ENCODE measurements at regions not wholly inside any gene's neighbourhood (a gene's known extent, or its start where the extent isn't known, plus 50 kb on each side); places are given as distances from the start of the nearest gene placed in this dataset.

DNA sequence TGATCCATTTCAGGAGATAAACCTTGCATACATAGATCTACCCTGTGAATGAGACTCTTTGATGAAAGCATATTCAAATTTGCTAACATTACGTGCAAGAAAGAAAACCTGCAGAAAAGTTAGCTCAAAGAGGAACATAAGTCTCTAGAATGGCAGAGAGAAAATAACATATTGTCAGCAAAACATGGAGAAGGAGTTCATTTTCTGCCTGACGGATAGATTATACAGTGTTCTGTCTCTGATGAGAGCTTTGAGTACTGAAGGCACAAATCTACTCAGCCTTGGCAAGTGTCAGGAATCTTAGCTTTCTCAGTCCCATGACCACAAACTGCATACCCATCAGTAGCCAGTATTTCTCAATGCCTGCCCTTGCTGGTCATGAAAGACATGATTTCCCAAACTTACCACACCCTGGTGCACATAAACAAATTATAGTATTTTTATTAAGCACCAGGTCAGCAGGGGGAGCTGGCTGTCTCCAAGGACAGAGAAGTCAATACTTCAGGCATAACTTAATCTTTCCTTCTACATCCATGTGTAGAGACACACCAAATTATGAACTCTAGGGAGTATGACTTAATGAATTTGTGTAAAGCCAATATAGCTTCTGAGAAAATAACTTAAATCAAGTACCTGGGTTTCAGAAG is 401.2 kb upstream of the SOX11 start:
- TF ChIP-seq YY1 (tag by site-specific recombination; IDR thresholded peaks at IDR 0.05) = no peak
- TF ChIP-seq ZNF274 (IDR thresholded peaks at IDR 0.05; ENCODE audit: low read length) = no peak
- no peak for TF ChIP-seq ZNF274 (tag by site-specific recombination; IDR thresholded peaks at IDR 0.05; ENCODE audit: borderline replicate concordance)
- TF ChIP-seq, protein P1, sequence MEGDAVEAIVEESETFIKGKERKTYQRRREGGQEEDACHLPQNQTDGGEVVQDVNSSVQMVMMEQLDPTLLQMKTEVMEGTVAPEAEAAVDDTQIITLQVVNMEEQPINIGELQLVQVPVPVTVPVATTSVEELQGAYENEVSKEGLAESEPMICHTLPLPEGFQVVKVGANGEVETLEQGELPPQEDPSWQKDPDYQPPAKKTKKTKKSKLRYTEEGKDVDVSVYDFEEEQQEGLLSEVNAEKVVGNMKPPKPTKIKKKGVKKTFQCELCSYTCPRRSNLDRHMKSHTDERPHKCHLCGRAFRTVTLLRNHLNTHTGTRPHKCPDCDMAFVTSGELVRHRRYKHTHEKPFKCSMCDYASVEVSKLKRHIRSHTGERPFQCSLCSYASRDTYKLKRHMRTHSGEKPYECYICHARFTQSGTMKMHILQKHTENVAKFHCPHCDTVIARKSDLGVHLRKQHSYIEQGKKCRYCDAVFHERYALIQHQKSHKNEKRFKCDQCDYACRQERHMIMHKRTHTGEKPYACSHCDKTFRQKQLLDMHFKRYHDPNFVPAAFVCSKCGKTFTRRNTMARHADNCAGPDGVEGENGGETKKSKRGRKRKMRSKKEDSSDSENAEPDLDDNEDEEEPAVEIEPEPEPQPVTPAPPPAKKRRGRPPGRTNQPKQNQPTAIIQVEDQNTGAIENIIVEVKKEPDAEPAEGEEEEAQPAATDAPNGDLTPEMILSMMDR (tag by site-specific recombination; IDR thresholded peaks at IDR 0.05) = no peak
- no peak for TF ChIP-seq ZNF121 (tag by site-specific recombination; IDR thresholded peaks at IDR 0.05)
